ENCODE measurements at regions not wholly inside any gene's neighbourhood (a gene's known extent, or its start where the extent isn't known, plus 50 kb on each side); places are given as distances from the start of the nearest gene placed in this dataset.

- H3K27me3 ChIP-seq (ENCODE audit: control insufficient read depth, low read length), result peaks cover 4% of the 10 kb centered on the region; the same call in 1 of the 2 replicates
- H3K4me1 ChIP-seq (ENCODE audit: control insufficient read depth, low read length), result no peaks in the 10 kb centered on the region
- H3K36me3 ChIP-seq (ENCODE audit: control insufficient read depth, low read length), result no peaks in the 10 kb centered on the region
- no peaks in the 10 kb centered on the region for H3F3A ChIP-seq (ENCODE audit: control insufficient read depth, insufficient read depth)
- TF ChIP-seq CTCF (IDR thresholded peaks at IDR 0.05; ENCODE audit: low read depth, low read length, poor library complexity, severe bottlenecking) (peak; percentile 59), EZH2phosphoT487 (IDR thresholded peaks at IDR 0.05; ENCODE audit: borderline replicate concordance, low read length) (no peak)
- no peaks in the 10 kb centered on the region for H3K9me3 ChIP-seq (ENCODE audit: control insufficient read depth, insufficient read depth, low read length)
- no peaks in the 10 kb centered on the region for H4K20me1 ChIP-seq (ENCODE audit: control insufficient read depth, insufficient read depth, low read depth, low read length)
- no peak overlapping the region for H3K4me3 ChIP-seq (ENCODE audit: low read length)
- no peaks in the 10 kb centered on the region for H3K9me2 ChIP-seq (replicated peaks; ENCODE audit: control insufficient read depth, low read length)
- H3K79me2 ChIP-seq (ENCODE audit: control insufficient read depth, low read length), result no peaks in the 10 kb centered on the region
- no peak overlapping the region for H3K27ac ChIP-seq (ENCODE audit: low read depth, low read length)
- H3K4me2 ChIP-seq (ENCODE audit: low read length), result no peak overlapping the region
These were observed 136.8 kb upstream of the ACP3 start for GRCh38 chr3:132180337-132180791.

GRCh38 chr3:132183811-132184210, 133.4 kb upstream of the ACP3 start:
- Histone ChIP-seq H3K27ac (ENCODE audit: low read depth, low read length) (no peak overlapping the region), H3K9me2 (replicated peaks; ENCODE audit: control insufficient read depth, low read length) (no peaks in the 10 kb centered on the region), H3K79me2 (ENCODE audit: control insufficient read depth, low read length) (no peaks in the 10 kb centered on the region), H3K4me1 (ENCODE audit: control insufficient read depth, low read length) (no peaks in the 10 kb centered on the region), H3K4me2 (ENCODE audit: low read length) (no peak overlapping the region), H3K36me3 (ENCODE audit: control insufficient read depth, low read length) (no peaks in the 10 kb centered on the region), H3K4me3 (ENCODE audit: low read length) (no peak overlapping the region), H3K27me3 (ENCODE audit: control insufficient read depth, low read length) (peaks cover 6% of the 10 kb centered on the region; the same call in 1 of the 2 replicates), H3K9me3 (ENCODE audit: control insufficient read depth, insufficient read depth, low read length) (no peaks in the 10 kb centered on the region), H3F3A (ENCODE audit: control insufficient read depth, insufficient read depth) (no peaks in the 10 kb centered on the region), H4K20me1 (ENCODE audit: control insufficient read depth, insufficient read depth, low read depth, low read length) (no peaks in the 10 kb centered on the region)
- TF ChIP-seq EZH2phosphoT487 (IDR thresholded peaks at IDR 0.05; ENCODE audit: borderline replicate concordance, low read length) (no peak), CTCF (IDR thresholded peaks at IDR 0.05; ENCODE audit: low read depth, low read length, poor library complexity, severe bottlenecking) (no peak)

GRCh38 chr3:132187746-132188145, 129.5 kb upstream of the ACP3 start:
- TF ChIP-seq CTCF (IDR thresholded peaks at IDR 0.05; ENCODE audit: low read depth, low read length, poor library complexity, severe bottlenecking) (no peak), EZH2phosphoT487 (IDR thresholded peaks at IDR 0.05; ENCODE audit: borderline replicate concordance, low read length) (no peak)

More at GRCh38 chr3:132187746-132188145, 129.5 kb upstream of the ACP3 start:
- H3K4me1 ChIP-seq (ENCODE audit: control insufficient read depth, low read length), result no peaks in the 10 kb centered on the region
- H3K27ac ChIP-seq (ENCODE audit: low read depth, low read length), result no peak overlapping the region
- H3K79me2 ChIP-seq (ENCODE audit: control insufficient read depth, low read length), result no peaks in the 10 kb centered on the region
- H3K9me3 ChIP-seq (ENCODE audit: control insufficient read depth, insufficient read depth, low read length), result no peaks in the 10 kb centered on the region
- H3K4me2 ChIP-seq (ENCODE audit: low read length), result no peak overlapping the region
- H3K36me3 ChIP-seq (ENCODE audit: control insufficient read depth, low read length), result no peaks in the 10 kb centered on the region
- H3K27me3 ChIP-seq (ENCODE audit: control insufficient read depth, low read length), result peaks cover 6% of the 10 kb centered on the region; the same call in 1 of the 2 replicates
- no peaks in the 10 kb centered on the region for H3F3A ChIP-seq (ENCODE audit: control insufficient read depth, insufficient read depth)
- H4K20me1 ChIP-seq (ENCODE audit: control insufficient read depth, insufficient read depth, low read depth, low read length), result no peaks in the 10 kb centered on the region
- H3K4me3 ChIP-seq (ENCODE audit: low read length), result no peak overlapping the region
- no peaks in the 10 kb centered on the region for H3K9me2 ChIP-seq (replicated peaks; ENCODE audit: control insufficient read depth, low read length)

All from DOHH2 (cell line).